ENCODE measurements at regions not wholly inside any gene's neighbourhood (a gene's known extent, or its start where the extent isn't known, plus 50 kb on each side); places are given as distances from the start of the nearest gene placed in this dataset.

- TF ChIP-seq RAD21 (conservative IDR thresholded peaks at IDR 0.05 in 1 of 2, IDR thresholded peaks at IDR 0.05 in 1 of 2) (no peak), POLR2AphosphoS2 (conservative IDR thresholded peaks at IDR 0.05; ENCODE audit: low read length) (no peak), CTCF (IDR thresholded peaks at IDR 0.05) (no peak), SMC3 (IDR thresholded peaks at IDR 0.05) (no peak), JUN (IDR thresholded peaks at IDR 0.05) (no peak), KDM1A (IDR thresholded peaks at IDR 0.05; ENCODE audit: low read depth) (no peak), KDM5A (IDR thresholded peaks at IDR 0.05) (no peak)
Measured at GRCh38 chr2:236459393-236459792, 110.2 kb upstream of the ACKR3 start.
